Ascending aorta (tissue), 2 donors: ENCODE measurements at regions not wholly inside any gene's neighbourhood (a gene's known extent, or its start where the extent isn't known, plus 50 kb on each side); places are given as distances from the start of the nearest gene placed in this dataset.

Experiments used
- DNase-seq, 2 donors: peaks; one replicate each; pipeline ENCODE4 v3.0.0-alpha.2; 2019; ENCODE audit warnings: low spot score in 2 of 2
- H3K27ac ChIP-seq, 2 donors: fragments of 200-600 bp; sonication (generic); one replicate each; pipeline ENCODE4 v1.5.1; 2016 to 2017; ENCODE audit warnings: mild to moderate bottlenecking in 1 of 2
- H3K27me3 ChIP-seq: fragments of 200-600 bp; sonication (generic); one replicate; pipeline ENCODE4 v1.5.1; 2017
- H3K36me3 ChIP-seq, 2 donors: fragments of 200-600 bp; sonication (generic); one replicate each; pipeline ENCODE4 v1.5.1; 2016
- H3K4me1 ChIP-seq, 2 donors: fragments of 200-600 bp; sonication (generic); one replicate each; pipeline ENCODE4 v1.5.1; 2016 to 2017; ENCODE audit warnings: mild to moderate bottlenecking in 1 of 2
- H3K4me3 ChIP-seq, 2 donors: fragments of 200-600 bp; sonication (generic); one replicate each; pipeline ENCODE4 v1.5.1; 2016 to 2017; ENCODE audit warnings: mild to moderate bottlenecking in 1 of 2
- H3K9me3 ChIP-seq, 2 donors: fragments of 200-600 bp; sonication (generic); one replicate each; pipeline ENCODE4 v1.5.1; 2016
- CTCF ChIP-seq, 3 experiments: fragments of 200-600 bp in 2 of 3; fragments of 450-650 bp in 1 of 3; sonication (generic) in 2 of 3; IDR thresholded peaks; one replicate each; pipeline ENCODE4 v1.5.1; 2016 to 2019; ENCODE audit warnings: antibody characterized with exemption in 3 of 3, mild to moderate bottlenecking in 1 of 3, moderate library complexity in 1 of 3
- intact Hi-C: fragments of 100-400 bp; cut with DNase I; formaldehyde crosslinking; loops from one replicate; pipeline ENCODE4 v1.15.1; 2023

- DNase-seq: no peak
- no peaks in the 10 kb centered on the region for H3K4me1 ChIP-seq
- intact Hi-C loops: no loop called here
Observed at GRCh38 chr6:2467929-2468600, 222.7 kb upstream of the GMDS start.

GRCh38 chr6:2465336-2465735 is 219.9 kb upstream of the GMDS start:
- intact Hi-C loops: no loop called here
- H3K9me3 ChIP-seq: no peaks in the 10 kb centered on the region
- no peaks in the 10 kb centered on the region for H3K4me1 ChIP-seq
- no peaks in the 10 kb centered on the region for H3K27me3 ChIP-seq
- H3K4me3 ChIP-seq: no peak overlapping the region
- no peak overlapping the region for H3K27ac ChIP-seq
- no peak for DNase-seq
- no peaks in the 10 kb centered on the region for H3K36me3 ChIP-seq
- TF ChIP-seq CTCF (IDR thresholded peaks at IDR 0.05): no peak

More at GRCh38 chr6:2467929-2468600, 222.7 kb upstream of the GMDS start:
- Histone ChIP-seq H3K9me3 (no peaks in the 10 kb centered on the region), H3K27ac (no peak overlapping the region), H3K36me3 (no peaks in the 10 kb centered on the region), H3K27me3 (no peaks in the 10 kb centered on the region), H3K4me3 (no peak overlapping the region)
- TF ChIP-seq CTCF (IDR thresholded peaks at IDR 0.05): no peak

GRCh38 chr6:2464641-2465040 is 219.2 kb upstream of the GMDS start:
- intact Hi-C loops: no loop called here
- Histone ChIP-seq H3K36me3 (no peaks in the 10 kb centered on the region), H3K4me1 (no peaks in the 10 kb centered on the region), H3K9me3 (no peaks in the 10 kb centered on the region), H3K4me3 (no peak overlapping the region), H3K27ac (no peak overlapping the region), H3K27me3 (no peaks in the 10 kb centered on the region)
- TF ChIP-seq CTCF (IDR thresholded peaks at IDR 0.05): no peak
- DNase-seq: no peak

GRCh38 chr6:2462831-2463230 is 217.4 kb upstream of the GMDS start:
- intact Hi-C loops: no loop called here
- Histone ChIP-seq H3K27ac (no peak overlapping the region), H3K4me3 (no peak overlapping the region), H3K27me3 (no peaks in the 10 kb centered on the region), H3K9me3 (no peaks in the 10 kb centered on the region), H3K36me3 (no peaks in the 10 kb centered on the region), H3K4me1 (no peaks in the 10 kb centered on the region)
- no peak for TF ChIP-seq CTCF (IDR thresholded peaks at IDR 0.05)
- DNase-seq: no peak

- DNase-seq: no peak
- H3K36me3 ChIP-seq: no peaks in the 10 kb centered on the region
- H3K9me3 ChIP-seq: no peaks in the 10 kb centered on the region
- no peaks in the 10 kb centered on the region for H3K4me1 ChIP-seq
- TF ChIP-seq CTCF (IDR thresholded peaks at IDR 0.05): no peak
- H3K27me3 ChIP-seq: no peaks in the 10 kb centered on the region
- H3K27ac ChIP-seq: peak overlapping the region in 1 of 2 donors; percentile 12
- intact Hi-C loops: no loop called here
- H3K4me3 ChIP-seq: no peak overlapping the region
Observed at GRCh38 chr6:2460216-2460745, 214.9 kb upstream of the GMDS start.
